ENCODE measurements at regions not wholly inside any gene's neighbourhood (a gene's known extent, or its start where the extent isn't known, plus 50 kb on each side); places are given as distances from the start of the nearest gene placed in this dataset.
A peak's percentile ranks its signal among the peaks of the same experiment; 100 is the strongest.
"Not testable (repeated sequence)": the region's sequence is repeated elsewhere in the genome, so short reads cannot be mapped to it uniquely, and the experiment has no call there.

DNA sequence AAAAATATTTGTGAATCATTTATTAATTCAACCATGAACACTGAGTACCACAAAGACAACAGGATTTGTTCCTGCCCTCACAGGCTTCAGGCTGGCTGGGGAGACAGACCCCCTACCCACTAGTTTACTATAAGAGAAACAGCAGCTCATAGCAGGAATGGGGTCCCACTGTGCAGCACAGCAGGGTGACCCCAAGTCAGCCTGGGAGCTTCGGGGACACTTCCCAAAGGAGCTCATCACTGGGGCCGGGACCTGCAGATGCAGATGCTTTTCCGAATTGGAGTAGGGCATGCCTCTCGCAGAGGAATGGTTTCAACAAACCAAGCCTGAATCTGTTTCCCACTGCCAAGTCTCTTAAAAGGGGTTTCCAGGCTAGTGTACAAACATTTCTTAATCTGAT is 176.2 kb upstream of the PWP1 start:
- no peak overlapping the region for H3K4me3 ChIP-seq (ENCODE audit: low read length in 2 of 2)
- WGBS, 2 donors = 40 to 64% methylated on average over 4 of the region's 4 CpGs
- intact Hi-C loops (cut with DNase I) = no loop called here
- no peaks in the 10 kb centered on the region for H3K4me1 ChIP-seq (ENCODE audit: control insufficient read depth in 1 of 2, insufficient read depth in 2 of 2, low read length in 2 of 2)
- no peak overlapping the region for H3K27ac ChIP-seq (ENCODE audit: low read depth in 1 of 2, low read length in 2 of 2)
- peaks cover 0 to 2% of the 10 kb centered on the region in 2 donors for H3K27me3 ChIP-seq (ENCODE audit: control insufficient read depth in 1 of 2, insufficient read depth in 2 of 2, low read length in 1 of 2)
- H3K9me3 ChIP-seq (ENCODE audit: control insufficient read depth, low read length) = no peaks in the 10 kb centered on the region
- no peak for DNase-seq
- ATAC-seq (ENCODE audit: low FRiP score) = no peak
- H3K36me3 ChIP-seq (ENCODE audit: control insufficient read depth in 1 of 2, insufficient read depth in 2 of 2, low read length in 1 of 2) = no peaks in the 10 kb centered on the region

GRCh38 chr12:107510211-107510610 is 175.4 kb upstream of the PWP1 start:
- H3K4me3 ChIP-seq (ENCODE audit: low read length in 2 of 2) = no peak overlapping the region
- intact Hi-C loops (cut with DNase I) = no loop called here
- H3K4me1 ChIP-seq (ENCODE audit: control insufficient read depth in 1 of 2, insufficient read depth in 2 of 2, low read length in 2 of 2) = no peaks in the 10 kb centered on the region
- 74 to 84% methylated on average over 2 of the region's 2 CpGs for WGBS, 2 donors
- peaks cover 0 to 2% of the 10 kb centered on the region in 2 donors for H3K27me3 ChIP-seq (ENCODE audit: control insufficient read depth in 1 of 2, insufficient read depth in 2 of 2, low read length in 1 of 2)
- ATAC-seq (ENCODE audit: low FRiP score) = no peak
- H3K9me3 ChIP-seq (ENCODE audit: control insufficient read depth, low read length) = no peaks in the 10 kb centered on the region
- no peaks in the 10 kb centered on the region for H3K36me3 ChIP-seq (ENCODE audit: control insufficient read depth in 1 of 2, insufficient read depth in 2 of 2, low read length in 1 of 2)
- DNase-seq = no peak
- H3K27ac ChIP-seq (ENCODE audit: low read depth in 1 of 2, low read length in 2 of 2) = no peak overlapping the region

GRCh38 chr12:107511292-107511691 is 174.3 kb upstream of the PWP1 start:
- H3K27me3 ChIP-seq (ENCODE audit: control insufficient read depth in 1 of 2, insufficient read depth in 2 of 2, low read length in 1 of 2) = peaks cover 0 to 2% of the 10 kb centered on the region in 2 donors

GRCh38 chr12:107512391-107512790 is 173.2 kb upstream of the PWP1 start:
- H3K27ac ChIP-seq (ENCODE audit: low read depth in 1 of 2, low read length in 2 of 2) = no peak overlapping the region
- no peaks in the 10 kb centered on the region for H3K36me3 ChIP-seq (ENCODE audit: control insufficient read depth in 1 of 2, insufficient read depth in 2 of 2, low read length in 1 of 2)
- H3K9me3 ChIP-seq (ENCODE audit: control insufficient read depth, low read length) = peaks cover 1% of the 10 kb centered on the region
- peaks cover 0 to 2% of the 10 kb centered on the region in 2 donors for H3K27me3 ChIP-seq (ENCODE audit: control insufficient read depth in 1 of 2, insufficient read depth in 2 of 2, low read length in 1 of 2)
- DNase-seq (no peak), ATAC-seq (ENCODE audit: low FRiP score) (no peak)
- H3K4me1 ChIP-seq (ENCODE audit: control insufficient read depth in 1 of 2, insufficient read depth in 2 of 2, low read length in 2 of 2) = no peaks in the 10 kb centered on the region
- 6 to 12% methylated on average over 3 of the region's 3 CpGs for WGBS, 2 donors
- intact Hi-C loops (cut with DNase I) = no loop called here
- H3K4me3 ChIP-seq (ENCODE audit: low read length in 2 of 2) = no peak overlapping the region

More at GRCh38 chr12:107511292-107511691, 174.3 kb upstream of the PWP1 start:
- intact Hi-C loops (cut with DNase I) = no loop called here
- WGBS, 2 donors = 8 to 9% methylated on average over 3 of the region's 3 CpGs
- DNase-seq = no peak
- Histone ChIP-seq H3K9me3 (ENCODE audit: control insufficient read depth, low read length) (peaks cover 1% of the 10 kb centered on the region), H3K36me3 (ENCODE audit: control insufficient read depth in 1 of 2, insufficient read depth in 2 of 2, low read length in 1 of 2) (no peaks in the 10 kb centered on the region), H3K27ac (ENCODE audit: low read depth in 1 of 2, low read length in 2 of 2) (no peak overlapping the region), H3K4me3 (ENCODE audit: low read length in 2 of 2) (no peak overlapping the region), H3K4me1 (ENCODE audit: control insufficient read depth in 1 of 2, insufficient read depth in 2 of 2, low read length in 2 of 2) (no peaks in the 10 kb centered on the region)
- no peak for ATAC-seq (ENCODE audit: low FRiP score)

- Histone ChIP-seq H3K27ac (ENCODE audit: low read depth in 1 of 2, low read length in 2 of 2) (no peak overlapping the region), H3K4me3 (ENCODE audit: low read length in 2 of 2) (no peak overlapping the region), H3K36me3 (ENCODE audit: control insufficient read depth in 1 of 2, insufficient read depth in 2 of 2, low read length in 1 of 2) (no peaks in the 10 kb centered on the region), H3K9me3 (ENCODE audit: control insufficient read depth, low read length) (peaks cover 1% of the 10 kb centered on the region), H3K27me3 (ENCODE audit: control insufficient read depth in 1 of 2, insufficient read depth in 2 of 2, low read length in 1 of 2) (peaks cover 0 to 2% of the 10 kb centered on the region in 2 donors), H3K4me1 (ENCODE audit: control insufficient read depth in 1 of 2, insufficient read depth in 2 of 2, low read length in 2 of 2) (no peaks in the 10 kb centered on the region)
- no peak for ATAC-seq (ENCODE audit: low FRiP score)
- 80 to 95% methylated on average over 5 of the region's 5 CpGs for WGBS, 2 donors
- no peak for DNase-seq
- intact Hi-C loops (cut with DNase I) = no loop called here
Measured at GRCh38 chr12:107513184-107513583, 172.4 kb upstream of the PWP1 start.

DNA sequence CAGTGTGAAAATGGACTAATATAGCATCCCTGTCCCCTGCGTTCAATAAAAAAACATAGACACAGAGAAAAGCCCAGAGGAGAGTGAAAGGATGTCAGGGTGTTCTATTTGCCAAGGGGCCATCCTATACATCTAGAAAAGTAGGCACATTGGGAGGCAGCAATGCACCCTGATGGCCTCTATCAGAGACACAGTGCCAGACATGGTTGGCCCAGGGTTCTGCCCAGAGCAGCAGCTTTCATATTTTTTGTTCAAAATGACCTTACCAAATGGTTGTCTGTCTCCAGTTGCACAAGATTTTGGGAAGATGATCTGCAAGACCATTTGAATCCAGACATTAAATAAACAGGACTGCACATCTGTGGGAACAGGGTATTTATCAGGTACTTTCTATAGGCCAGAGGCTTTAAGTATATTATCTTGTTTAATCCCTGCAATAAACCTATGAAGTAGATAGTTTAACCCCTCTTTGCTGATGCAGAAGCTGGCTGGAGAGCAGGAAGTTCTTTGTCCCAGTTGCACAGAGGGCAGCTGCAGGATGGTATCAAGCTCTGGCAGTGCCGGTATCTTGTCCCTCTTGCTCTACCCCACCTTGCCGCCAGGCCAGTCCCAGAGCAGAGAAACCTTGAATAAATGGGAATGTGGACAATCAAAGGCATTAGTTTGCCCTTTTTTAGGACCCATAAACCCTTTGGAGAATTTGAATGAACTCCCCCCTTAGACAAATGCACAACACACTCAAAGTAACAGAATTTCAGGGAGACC is 171.8 kb upstream of the PWP1 start:
- DNase-seq (no peak), ATAC-seq (ENCODE audit: low FRiP score) (no peak)
- intact Hi-C loops (cut with DNase I) = no loop called here
- peaks cover 1% of the 10 kb centered on the region for H3K9me3 ChIP-seq (ENCODE audit: control insufficient read depth, low read length)
- H3K4me1 ChIP-seq (ENCODE audit: control insufficient read depth in 1 of 2, insufficient read depth in 2 of 2, low read length in 2 of 2) = no peaks in the 10 kb centered on the region
- H3K4me3 ChIP-seq (ENCODE audit: low read length in 2 of 2) = no peak overlapping the region
- WGBS, 2 donors = 87 to 89% methylated on average over 3 of the region's 3 CpGs
- H3K27me3 ChIP-seq (ENCODE audit: control insufficient read depth in 1 of 2, insufficient read depth in 2 of 2, low read length in 1 of 2) = no peaks in the 10 kb centered on the region
- no peak overlapping the region for H3K27ac ChIP-seq (ENCODE audit: low read depth in 1 of 2, low read length in 2 of 2)
- no peaks in the 10 kb centered on the region for H3K36me3 ChIP-seq (ENCODE audit: control insufficient read depth in 1 of 2, insufficient read depth in 2 of 2, low read length in 1 of 2)

GRCh38 chr12:107514887-107515445 is 170.6 kb upstream of the PWP1 start:
- WGBS, 2 donors = 74 to 77% methylated on average over 7 of the region's 7 CpGs
- Histone ChIP-seq H3K4me1 (ENCODE audit: control insufficient read depth in 1 of 2, insufficient read depth in 2 of 2, low read length in 2 of 2) (no peaks in the 10 kb centered on the region), H3K27ac (ENCODE audit: low read depth in 1 of 2, low read length in 2 of 2) (no peak overlapping the region), H3K36me3 (ENCODE audit: control insufficient read depth in 1 of 2, insufficient read depth in 2 of 2, low read length in 1 of 2) (no peaks in the 10 kb centered on the region), H3K4me3 (ENCODE audit: low read length in 2 of 2) (no peak overlapping the region), H3K27me3 (ENCODE audit: control insufficient read depth in 1 of 2, insufficient read depth in 2 of 2, low read length in 1 of 2) (no peaks in the 10 kb centered on the region), H3K9me3 (ENCODE audit: control insufficient read depth, low read length) (peaks cover 1% of the 10 kb centered on the region)
- peak; percentile 85 for ATAC-seq (ENCODE audit: low FRiP score)
- no peak for DNase-seq
- intact Hi-C loops (cut with DNase I) = no loop called here

DNA sequence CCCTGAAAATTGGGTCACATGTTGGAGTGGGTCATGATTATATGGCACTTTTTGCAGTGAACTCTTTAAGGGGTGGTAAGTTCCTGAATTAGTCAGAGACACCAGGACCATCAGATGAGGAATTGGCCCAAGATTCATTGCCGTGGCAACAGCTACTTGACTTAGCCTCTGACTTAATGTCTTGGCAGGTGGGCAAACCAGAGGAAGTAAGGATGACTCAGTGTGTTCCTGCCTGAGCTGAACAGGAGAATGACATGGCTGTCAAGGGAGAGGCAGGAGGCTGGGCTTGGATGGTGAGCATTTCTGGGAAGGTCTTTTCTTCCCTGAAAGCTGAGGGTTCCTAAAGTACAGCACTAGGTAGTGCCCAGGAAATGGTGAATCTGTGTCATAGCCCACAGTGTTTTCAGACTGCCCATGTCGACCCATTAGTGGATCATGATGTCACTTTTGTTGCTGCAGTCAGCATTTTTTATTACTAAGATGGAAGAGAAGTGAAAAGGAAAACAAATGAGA is 170.1 kb upstream of the PWP1 start:
- Histone ChIP-seq H3K27ac (ENCODE audit: low read depth in 1 of 2, low read length in 2 of 2) (no peak overlapping the region), H3K36me3 (ENCODE audit: control insufficient read depth in 1 of 2, insufficient read depth in 2 of 2, low read length in 1 of 2) (no peaks in the 10 kb centered on the region), H3K27me3 (ENCODE audit: control insufficient read depth in 1 of 2, insufficient read depth in 2 of 2, low read length in 1 of 2) (no peaks in the 10 kb centered on the region), H3K9me3 (ENCODE audit: control insufficient read depth, low read length) (peaks cover 1% of the 10 kb centered on the region), H3K4me1 (ENCODE audit: control insufficient read depth in 1 of 2, insufficient read depth in 2 of 2, low read length in 2 of 2) (no peaks in the 10 kb centered on the region), H3K4me3 (ENCODE audit: low read length in 2 of 2) (no peak overlapping the region)
- intact Hi-C loops (cut with DNase I) = no loop called here
- 6 to 11% methylated on average over 2 of the region's 2 CpGs for WGBS, 2 donors
- peak in 1 of 2 donors; percentile 73 for DNase-seq
- ATAC-seq (ENCODE audit: low FRiP score) = peak; percentile 89

- ATAC-seq (ENCODE audit: low FRiP score); H3K4me1 ChIP-seq (ENCODE audit: control insufficient read depth in 1 of 2, insufficient read depth in 2 of 2, low read length in 2 of 2); H3K27me3 ChIP-seq (ENCODE audit: control insufficient read depth in 1 of 2, insufficient read depth in 2 of 2, low read length in 1 of 2); intact Hi-C loops (cut with DNase I); DNase-seq; H3K4me3 ChIP-seq (ENCODE audit: low read length in 2 of 2); H3K36me3 ChIP-seq (ENCODE audit: control insufficient read depth in 1 of 2, insufficient read depth in 2 of 2, low read length in 1 of 2); H3K9me3 ChIP-seq (ENCODE audit: control insufficient read depth, low read length); H3K27ac ChIP-seq (ENCODE audit: low read depth in 1 of 2, low read length in 2 of 2): not testable (repeated sequence)
- WGBS, 2 donors = 98 to 100% methylated on average over 3 of the region's 4 CpGs
Measured at GRCh38 chr12:107517816-107518215, 167.8 kb upstream of the PWP1 start.
